ENCODE measurements at regions not wholly inside any gene's neighbourhood (a gene's known extent, or its start where the extent isn't known, plus 50 kb on each side); places are given as distances from the start of the nearest gene placed in this dataset.

- no peaks in the 10 kb centered on the region for H3K36me3 ChIP-seq (ENCODE audit: control insufficient read depth, insufficient read depth, low read length)
- Mint-ChIP-seq H3K36me3 (no peaks in the 10 kb centered on the region), H3K27me3 (no peaks in the 10 kb centered on the region), H3K27ac (no peak overlapping the region), H3K9me3 (peaks cover 0 to 20% (median 8%) of the 10 kb centered on the region in 7 donors), H3K4me3 (no peak overlapping the region), H3K4me1 (no peaks in the 10 kb centered on the region)
- H3K4me3 ChIP-seq (ENCODE audit: low read depth, low read length) = no peak overlapping the region
- H3K4me1 ChIP-seq (ENCODE audit: control insufficient read depth, insufficient read depth, low read length, poor library complexity, severe bottlenecking) = no peaks in the 10 kb centered on the region
- DNase-seq (no peak), ATAC-seq (ENCODE audit: low read depth in 2 of 2) (no peak)
- peaks cover 0 to 16% of the 10 kb centered on the region in 2 experiments for H3K9me3 ChIP-seq (ENCODE audit: control insufficient read depth in 2 of 2, low read length in 2 of 2)
- H3K27ac ChIP-seq (ENCODE audit: insufficient read depth, low read length, poor library complexity, severe bottlenecking) = no peak overlapping the region
- no peaks in the 10 kb centered on the region for H3K27me3 ChIP-seq (ENCODE audit: control insufficient read depth, insufficient read depth, low read length)
Measured at GRCh38 chr4:117691572-117692351, 342.5 kb upstream of the NDST3 start.

- no peaks in the 10 kb centered on the region for H3K36me3 Mint-ChIP-seq
- Histone ChIP-seq H3K27me3 (ENCODE audit: control insufficient read depth, insufficient read depth, low read length) (no peaks in the 10 kb centered on the region), H3K27ac (ENCODE audit: insufficient read depth, low read length, poor library complexity, severe bottlenecking) (no peak overlapping the region), H3K4me1 (ENCODE audit: control insufficient read depth, insufficient read depth, low read length, poor library complexity, severe bottlenecking) (no peaks in the 10 kb centered on the region), H3K9me3 (ENCODE audit: control insufficient read depth in 2 of 2, low read length in 2 of 2) (peaks cover 0 to 16% of the 10 kb centered on the region in 2 experiments), H3K36me3 (ENCODE audit: control insufficient read depth, insufficient read depth, low read length) (no peaks in the 10 kb centered on the region), H3K4me3 (ENCODE audit: low read depth, low read length) (no peak overlapping the region)
- DNase-seq = no peak
- H3K9me3 Mint-ChIP-seq = peaks cover 0 to 20% (median 8%) of the 10 kb centered on the region in 7 donors
- no peaks in the 10 kb centered on the region for H3K27me3 Mint-ChIP-seq
- no peak overlapping the region for H3K27ac Mint-ChIP-seq
- ATAC-seq (ENCODE audit: low read depth in 2 of 2) = no peak
- H3K4me3 Mint-ChIP-seq = no peak overlapping the region
- H3K4me1 Mint-ChIP-seq = no peaks in the 10 kb centered on the region
Measured at GRCh38 chr4:117692538-117692937, 341.7 kb upstream of the NDST3 start.

GRCh38 chr4:117699595-117699994 is 334.7 kb upstream of the NDST3 start:
- Histone ChIP-seq H3K36me3 (ENCODE audit: control insufficient read depth, insufficient read depth, low read length) (no peaks in the 10 kb centered on the region), H3K9me3 (ENCODE audit: control insufficient read depth in 2 of 2, low read length in 2 of 2) (no peaks in the 10 kb centered on the region), H3K4me3 (ENCODE audit: low read depth, low read length) (no peak overlapping the region), H3K27ac (ENCODE audit: insufficient read depth, low read length, poor library complexity, severe bottlenecking) (no peak overlapping the region), H3K4me1 (ENCODE audit: control insufficient read depth, insufficient read depth, low read length, poor library complexity, severe bottlenecking) (no peaks in the 10 kb centered on the region), H3K27me3 (ENCODE audit: control insufficient read depth, insufficient read depth, low read length) (no peaks in the 10 kb centered on the region)
- Mint-ChIP-seq H3K36me3 (no peaks in the 10 kb centered on the region), H3K27ac (no peak overlapping the region), H3K9me3 (peaks cover 0 to 12% (median 1%) of the 10 kb centered on the region in 7 donors), H3K4me3 (no peak overlapping the region), H3K4me1 (no peaks in the 10 kb centered on the region), H3K27me3 (no peaks in the 10 kb centered on the region)
- DNase-seq = no peak
- no peak for ATAC-seq (ENCODE audit: low read depth in 2 of 2)

GRCh38 chr4:117700111-117700892 is 334.0 kb upstream of the NDST3 start:
- peaks cover 0 to 10% (median 1%) of the 10 kb centered on the region in 7 donors for H3K9me3 Mint-ChIP-seq
- Histone ChIP-seq H3K4me3 (ENCODE audit: low read depth, low read length) (no peak overlapping the region), H3K9me3 (ENCODE audit: control insufficient read depth in 2 of 2, low read length in 2 of 2) (no peaks in the 10 kb centered on the region), H3K27ac (ENCODE audit: insufficient read depth, low read length, poor library complexity, severe bottlenecking) (no peak overlapping the region), H3K36me3 (ENCODE audit: control insufficient read depth, insufficient read depth, low read length) (no peaks in the 10 kb centered on the region), H3K4me1 (ENCODE audit: control insufficient read depth, insufficient read depth, low read length, poor library complexity, severe bottlenecking) (no peaks in the 10 kb centered on the region), H3K27me3 (ENCODE audit: control insufficient read depth, insufficient read depth, low read length) (no peaks in the 10 kb centered on the region)
- H3K36me3 Mint-ChIP-seq = no peaks in the 10 kb centered on the region
- no peaks in the 10 kb centered on the region for H3K4me1 Mint-ChIP-seq
- no peak overlapping the region for H3K27ac Mint-ChIP-seq
- DNase-seq = peak in 1 of 3 donors; percentile 0
- ATAC-seq (ENCODE audit: low read depth in 2 of 2) = no peak
- no peak overlapping the region for H3K4me3 Mint-ChIP-seq
- H3K27me3 Mint-ChIP-seq = no peaks in the 10 kb centered on the region

GRCh38 chr4:117702353-117702752 is 331.9 kb upstream of the NDST3 start:
- Mint-ChIP-seq H3K27me3 (no peaks in the 10 kb centered on the region), H3K4me1 (no peaks in the 10 kb centered on the region), H3K27ac (no peak overlapping the region), H3K4me3 (no peak overlapping the region), H3K36me3 (no peaks in the 10 kb centered on the region), H3K9me3 (peaks cover 0 to 12% (median 3%) of the 10 kb centered on the region in 7 donors)
- ATAC-seq (ENCODE audit: low read depth in 2 of 2) (no peak), DNase-seq (no peak)
- Histone ChIP-seq H3K27me3 (ENCODE audit: control insufficient read depth, insufficient read depth, low read length) (no peaks in the 10 kb centered on the region), H3K9me3 (ENCODE audit: control insufficient read depth in 2 of 2, low read length in 2 of 2) (peaks cover 0 to 1% of the 10 kb centered on the region in 2 experiments), H3K27ac (ENCODE audit: insufficient read depth, low read length, poor library complexity, severe bottlenecking) (no peak overlapping the region), H3K36me3 (ENCODE audit: control insufficient read depth, insufficient read depth, low read length) (no peaks in the 10 kb centered on the region), H3K4me3 (ENCODE audit: low read depth, low read length) (no peak overlapping the region), H3K4me1 (ENCODE audit: control insufficient read depth, insufficient read depth, low read length, poor library complexity, severe bottlenecking) (no peaks in the 10 kb centered on the region)

- no peak for DNase-seq
- no peaks in the 10 kb centered on the region for H3K36me3 ChIP-seq (ENCODE audit: control insufficient read depth, insufficient read depth, low read length)
- Mint-ChIP-seq H3K9me3 (peaks cover 0 to 21% (median 8%) of the 10 kb centered on the region in 7 donors), H3K36me3 (no peaks in the 10 kb centered on the region), H3K4me3 (no peak overlapping the region), H3K27me3 (no peaks in the 10 kb centered on the region), H3K4me1 (no peaks in the 10 kb centered on the region), H3K27ac (no peak overlapping the region)
- H3K4me3 ChIP-seq (ENCODE audit: low read depth, low read length) = no peak overlapping the region
- H3K27ac ChIP-seq (ENCODE audit: insufficient read depth, low read length, poor library complexity, severe bottlenecking) = no peak overlapping the region
- no peaks in the 10 kb centered on the region for H3K4me1 ChIP-seq (ENCODE audit: control insufficient read depth, insufficient read depth, low read length, poor library complexity, severe bottlenecking)
- H3K9me3 ChIP-seq (ENCODE audit: control insufficient read depth in 2 of 2, low read length in 2 of 2) = peaks cover 2 to 6% of the 10 kb centered on the region in 2 experiments
- no peak for ATAC-seq (ENCODE audit: low read depth in 2 of 2)
- H3K27me3 ChIP-seq (ENCODE audit: control insufficient read depth, insufficient read depth, low read length) = no peaks in the 10 kb centered on the region
Measured at GRCh38 chr4:117704721-117705120, 329.6 kb upstream of the NDST3 start.

GRCh38 chr4:117740736-117741135 is 293.6 kb upstream of the NDST3 start:
- no peaks in the 10 kb centered on the region for H3K36me3 Mint-ChIP-seq
- H3K27ac Mint-ChIP-seq = no peak overlapping the region
- H3K9me3 Mint-ChIP-seq = peaks cover 0 to 10% (median 1%) of the 10 kb centered on the region in 7 donors
- ATAC-seq (ENCODE audit: low read depth in 2 of 2) (no peak), DNase-seq (no peak)
- Histone ChIP-seq H3K36me3 (ENCODE audit: control insufficient read depth, insufficient read depth, low read length) (no peaks in the 10 kb centered on the region), H3K9me3 (ENCODE audit: control insufficient read depth in 2 of 2, low read length in 2 of 2) (no peaks in the 10 kb centered on the region), H3K4me3 (ENCODE audit: low read depth, low read length) (no peak overlapping the region), H3K27ac (ENCODE audit: insufficient read depth, low read length, poor library complexity, severe bottlenecking) (no peak overlapping the region), H3K27me3 (ENCODE audit: control insufficient read depth, insufficient read depth, low read length) (no peaks in the 10 kb centered on the region), H3K4me1 (ENCODE audit: control insufficient read depth, insufficient read depth, low read length, poor library complexity, severe bottlenecking) (no peaks in the 10 kb centered on the region)
- no peaks in the 10 kb centered on the region for H3K27me3 Mint-ChIP-seq
- H3K4me1 Mint-ChIP-seq = no peaks in the 10 kb centered on the region
- H3K4me3 Mint-ChIP-seq = no peak overlapping the region

Data from CD4-positive, CD25-positive, alpha-beta regulatory T cell (primary cell).